ENCODE measurements at regions not wholly inside any gene's neighbourhood (a gene's known extent, or its start where the extent isn't known, plus 50 kb on each side); places are given as distances from the start of the nearest gene placed in this dataset.
"Not testable (repeated sequence)": the region's sequence is repeated elsewhere in the genome, so short reads cannot be mapped to it uniquely, and the experiment has no call there.

GRCh38 chr9:81103597-81104471 is 585.5 kb downstream of the TLE1 start:
- DNase-seq = no peak

- DNase-seq = no peak
Observed at GRCh38 chr9:81097131-81097847, 592.1 kb downstream of the TLE1 start.

- DNase-seq = no peak
Observed at GRCh38 chr9:81096625-81097024, 592.7 kb downstream of the TLE1 start.

DNA sequence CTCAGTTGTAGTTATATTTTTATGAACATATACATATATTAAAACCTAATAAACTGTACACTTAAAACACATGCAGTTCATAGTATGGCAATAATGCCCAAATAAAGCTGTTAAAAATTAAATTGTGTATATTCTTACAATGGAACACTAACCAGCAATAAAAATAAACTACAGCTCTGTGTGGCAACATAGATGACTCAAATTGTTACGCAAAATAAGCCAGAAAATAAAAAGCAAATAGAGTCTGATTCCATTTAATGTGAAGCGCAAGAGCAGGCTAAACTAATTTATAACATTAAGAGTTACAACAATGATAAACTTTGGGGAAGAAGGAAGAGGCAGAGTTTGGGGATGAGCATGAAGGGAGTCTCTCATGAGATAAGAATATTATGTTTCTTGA is 597.3 kb downstream of the TLE1 start:
- no peak for DNase-seq

GRCh38 chr9:81088341-81088740 is 601.0 kb downstream of the TLE1 start:
- no peak for DNase-seq

DNA sequence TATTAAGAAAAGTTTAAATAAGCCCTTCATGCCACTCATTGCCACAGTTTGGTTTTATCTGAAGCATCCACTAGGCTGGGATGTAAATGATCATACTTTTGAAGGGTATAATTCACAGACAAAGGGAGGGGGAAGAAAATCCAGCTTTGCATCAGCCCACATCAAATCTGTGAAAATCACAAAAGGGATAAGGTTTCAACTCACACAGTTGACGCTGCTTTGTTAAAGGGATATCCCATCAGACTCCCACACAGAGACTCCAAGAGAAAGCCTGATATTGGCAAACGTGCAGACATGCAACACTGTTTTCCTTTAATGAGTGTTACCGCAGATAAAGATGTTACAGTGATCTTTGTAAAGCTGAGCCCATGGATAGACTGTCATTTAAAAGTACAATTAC is 602.9 kb downstream of the TLE1 start:
- DNase-seq = no peak

- no peak for DNase-seq
Observed at GRCh38 chr9:81083854-81084512, 605.4 kb downstream of the TLE1 start.

- DNase-seq = no peak
Observed at GRCh38 chr9:81083067-81083466, 606.3 kb downstream of the TLE1 start.

DNA sequence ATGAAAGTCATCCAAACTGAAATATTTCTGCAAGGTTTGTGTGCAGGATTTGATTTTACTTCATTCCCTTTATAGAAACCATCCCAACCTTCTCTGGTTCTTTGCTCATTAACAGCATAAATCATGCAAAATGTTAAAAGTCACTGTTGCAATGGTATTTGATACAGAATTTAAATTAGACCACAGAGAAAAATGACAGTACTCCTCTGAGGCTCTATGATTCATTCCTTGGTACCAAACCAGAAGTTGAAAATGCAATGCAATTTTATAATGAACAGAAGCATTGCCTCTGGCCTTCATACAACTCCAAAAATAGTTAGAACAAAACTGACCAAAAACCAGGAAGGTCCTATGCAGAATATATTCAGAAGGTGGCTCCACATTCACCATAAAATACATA is 607.1 kb downstream of the TLE1 start:
- DNase-seq = no peak

DNA sequence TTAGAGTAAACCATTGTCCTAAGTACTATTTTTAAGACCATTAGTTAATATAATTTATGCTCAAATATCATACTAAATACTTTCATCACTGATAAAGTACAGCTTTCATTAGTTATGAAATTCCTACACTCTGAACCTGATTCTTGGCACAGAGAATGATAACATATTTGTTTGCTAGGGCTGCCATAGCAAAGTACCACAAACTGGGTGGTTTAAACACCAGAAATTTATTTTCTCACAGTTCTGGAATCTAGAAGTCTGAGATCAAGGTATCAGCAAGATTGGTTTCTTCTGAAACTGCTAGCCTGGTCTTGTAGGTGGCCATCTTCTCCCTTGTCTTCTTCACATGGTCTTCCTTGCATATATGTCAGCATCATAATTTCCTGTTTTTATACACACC is 608.4 kb downstream of the TLE1 start:
- DNase-seq = no peak

DNA sequence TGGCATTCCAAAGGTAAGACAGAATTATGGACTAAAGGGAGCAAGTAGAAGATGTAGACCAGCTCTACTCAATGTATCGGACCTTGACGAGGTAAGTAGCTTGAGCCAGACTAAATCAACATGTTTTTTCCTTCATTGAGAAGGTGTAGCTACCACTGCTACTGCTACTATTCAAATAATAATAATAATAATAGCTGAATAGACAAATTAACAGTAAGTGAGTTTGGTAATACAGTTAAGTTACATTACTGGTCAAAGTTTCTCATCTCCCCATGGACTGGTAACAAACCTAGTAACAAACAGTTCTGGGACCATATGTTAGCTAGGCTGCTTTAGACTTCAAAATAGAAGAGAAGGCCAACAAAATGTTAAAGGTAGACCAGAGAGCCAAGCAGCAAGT is 609.2 kb downstream of the TLE1 start:
- DNase-seq = no peak

GRCh38 chr9:81079055-81079454 is 610.3 kb downstream of the TLE1 start:
- DNase-seq = no peak

GRCh38 chr9:81078555-81078954 is 610.8 kb downstream of the TLE1 start:
- DNase-seq = no peak

GRCh38 chr9:81077572-81077971 is 611.8 kb downstream of the TLE1 start:
- DNase-seq = no peak

DNA sequence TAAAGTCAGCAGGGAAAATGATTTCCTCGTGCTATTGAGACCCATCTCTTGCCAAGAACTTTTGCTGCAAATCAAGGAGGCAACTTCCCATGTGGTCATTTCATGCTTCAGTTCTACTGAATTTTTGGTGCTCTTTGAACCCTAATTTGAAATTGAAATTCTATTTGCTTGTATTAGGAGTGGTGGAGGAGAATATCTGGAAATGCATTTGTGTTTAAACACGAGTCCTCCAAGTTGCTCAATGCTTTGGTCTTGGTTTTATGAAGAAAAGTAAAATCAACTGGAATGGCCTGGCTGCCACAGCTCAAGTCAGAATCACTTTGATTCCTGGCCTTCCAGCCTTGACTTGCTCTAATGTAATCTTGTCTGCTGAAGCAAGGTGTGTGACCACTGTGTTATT is 613.2 kb downstream of the TLE1 start:
- DNase-seq = no peak

DNA sequence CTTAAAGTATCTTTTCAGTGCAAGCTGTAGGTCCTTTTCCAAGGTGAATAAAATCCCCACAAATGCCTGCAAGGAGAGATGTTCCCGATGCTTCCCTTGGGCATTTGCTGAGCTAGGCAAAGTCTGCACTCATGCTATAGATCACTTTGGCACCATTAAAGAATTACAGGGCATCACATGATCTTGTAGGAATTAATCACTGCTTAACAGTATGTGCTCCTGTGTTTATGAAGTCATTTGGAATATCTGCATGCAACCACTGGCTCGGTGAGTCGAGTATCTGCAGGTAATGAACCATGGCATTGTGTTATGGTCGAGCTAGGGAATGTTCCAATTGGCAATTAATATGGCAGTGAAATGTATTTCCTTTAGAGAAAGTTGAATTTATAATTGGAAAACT is 615.1 kb downstream of the TLE1 start:
- no peak for DNase-seq

GRCh38 chr9:81073821-81074220 is 615.5 kb downstream of the TLE1 start:
- no peak for DNase-seq

DNA sequence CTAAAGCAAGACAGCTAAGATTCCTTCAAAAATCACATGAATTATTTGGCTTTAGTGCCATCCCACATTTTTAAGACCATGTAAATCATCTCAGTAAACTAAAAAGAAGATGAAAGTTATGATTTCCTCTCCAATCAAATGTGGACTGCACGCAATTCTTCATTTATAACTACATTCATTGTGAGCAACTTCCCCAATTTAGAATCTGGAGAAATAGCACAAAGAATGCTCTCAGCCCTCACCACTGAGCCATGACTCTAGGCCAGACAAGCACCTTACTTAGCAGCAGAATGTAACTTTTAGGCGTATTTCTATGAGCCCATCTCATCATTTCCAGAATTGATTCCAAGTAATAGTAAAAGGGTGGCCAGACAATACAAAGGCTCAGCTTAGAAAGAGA is 616.6 kb downstream of the TLE1 start:
- DNase-seq = no peak

- no peak for DNase-seq
Observed at GRCh38 chr9:81071108-81071507, 618.2 kb downstream of the TLE1 start.

DNA sequence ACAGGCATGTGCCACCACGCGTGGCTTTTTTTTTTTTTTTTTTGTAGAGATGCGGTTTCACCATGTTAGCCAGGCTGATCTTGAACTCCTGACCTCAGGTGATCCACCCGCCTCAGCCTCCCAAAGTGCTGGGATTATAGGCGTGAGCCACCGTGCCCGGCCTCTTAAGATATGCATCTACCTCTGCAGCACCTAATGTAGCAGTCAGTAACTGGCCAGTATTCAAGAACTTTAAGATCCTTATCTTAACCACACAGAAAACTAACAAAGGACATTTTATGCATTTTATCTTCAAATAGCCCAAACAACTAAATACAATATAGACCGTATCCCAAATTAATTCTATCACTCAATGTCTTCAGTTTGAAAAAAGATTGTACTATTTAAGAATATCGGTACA is 618.7 kb downstream of the TLE1 start:
- no peak for DNase-seq

GRCh38 chr9:81069923-81070322 is 619.4 kb downstream of the TLE1 start:
- DNase-seq = no peak

DNA sequence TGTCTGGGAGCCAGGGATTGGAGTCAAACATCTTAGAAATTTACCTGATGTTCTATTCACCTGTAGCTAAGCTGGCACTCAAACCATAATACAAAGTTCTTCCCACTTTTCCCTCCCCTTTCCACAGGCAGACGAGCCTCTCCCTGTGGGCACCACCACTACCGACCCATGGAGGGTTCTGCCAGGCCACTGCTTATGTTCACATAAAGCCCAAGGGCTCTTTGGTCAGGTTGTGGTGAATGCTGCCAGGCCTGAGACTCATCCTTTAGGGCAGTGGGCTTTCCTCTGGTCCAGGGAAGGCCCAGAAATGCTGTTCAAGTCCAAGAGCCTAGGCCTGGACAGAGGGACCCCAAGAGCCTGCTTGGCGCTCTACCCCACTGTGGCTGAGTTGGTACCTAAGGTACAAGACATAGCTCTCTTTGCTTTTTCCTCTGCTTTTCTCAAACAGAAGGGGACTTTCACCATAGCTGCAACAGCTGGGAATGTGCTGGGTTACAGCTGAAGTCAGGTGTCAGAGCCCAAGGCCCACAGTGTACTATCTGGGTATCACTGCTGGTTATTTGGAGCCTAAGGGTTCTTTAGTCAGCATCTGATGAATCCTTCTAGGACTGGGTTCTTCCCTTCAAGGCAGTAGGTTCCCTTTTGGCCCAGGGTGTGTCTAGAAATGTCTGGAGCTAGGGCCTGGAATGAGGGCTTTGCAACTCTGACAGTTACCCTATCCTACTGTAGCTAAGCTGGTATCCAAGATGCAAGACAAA is 620.1 kb downstream of the TLE1 start:
- DNase-seq = no peak

DNA sequence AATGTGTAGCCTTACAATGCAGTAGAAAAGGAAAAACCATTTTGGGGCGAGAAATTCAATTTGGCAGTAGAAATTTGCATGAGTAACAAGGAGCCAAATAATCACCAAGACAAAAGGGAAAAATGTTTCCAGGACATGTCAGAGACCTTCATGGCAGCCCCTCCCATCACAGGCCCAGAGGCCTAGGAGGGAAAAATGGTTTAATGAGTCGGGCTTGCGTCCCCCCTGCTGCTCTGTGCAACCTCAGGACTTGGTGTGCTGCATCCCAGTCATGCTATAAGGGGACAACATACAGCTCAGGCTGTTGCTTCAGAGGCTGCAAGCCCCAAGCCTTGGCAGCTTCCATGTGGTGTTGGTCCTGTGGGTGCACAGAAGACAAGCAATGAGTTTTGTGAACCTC is 626.4 kb downstream of the TLE1 start:
- not testable (repeated sequence) for DNase-seq
